ENCODE measurements at regions not wholly inside any gene's neighbourhood (a gene's known extent, or its start where the extent isn't known, plus 50 kb on each side); places are given as distances from the start of the nearest gene placed in this dataset.

DNA sequence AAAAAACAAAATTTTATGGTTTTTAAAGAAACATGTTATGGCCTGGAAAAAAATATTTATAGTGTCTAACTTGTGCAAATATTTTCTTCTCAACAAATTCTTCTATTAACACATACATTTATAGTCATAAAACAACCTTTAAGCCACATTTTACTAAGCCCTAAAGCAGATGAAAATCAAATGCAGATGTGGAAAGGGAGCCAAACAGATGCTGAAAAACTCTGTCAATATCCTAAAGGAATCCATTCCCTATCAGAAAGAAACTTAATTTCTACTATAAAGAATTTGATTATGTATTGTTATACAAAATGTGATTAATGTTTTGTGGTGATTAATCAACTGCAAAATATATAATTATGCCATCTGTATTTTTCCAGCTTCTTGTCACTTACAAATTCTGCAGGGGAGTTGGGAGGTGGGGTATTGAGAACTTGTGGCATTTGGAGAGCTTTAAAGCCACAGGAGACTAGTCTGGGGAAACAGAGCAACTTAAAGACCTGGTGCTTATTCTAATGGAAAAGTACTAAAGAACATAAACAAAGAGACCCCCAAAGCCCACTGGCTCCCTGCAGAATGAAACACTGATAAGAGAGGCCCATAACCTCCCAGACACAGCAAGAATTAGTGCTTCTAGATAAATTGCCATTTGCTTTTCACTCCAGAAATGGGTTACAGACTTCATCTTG is 1721.0 kb upstream of the PIK3C3 start:
- TF ChIP-seq POLR2A (IDR thresholded peaks at IDR 0.05; ENCODE audit: low read depth, low read length) = no peak
- TF ChIP-seq, protein P1, sequence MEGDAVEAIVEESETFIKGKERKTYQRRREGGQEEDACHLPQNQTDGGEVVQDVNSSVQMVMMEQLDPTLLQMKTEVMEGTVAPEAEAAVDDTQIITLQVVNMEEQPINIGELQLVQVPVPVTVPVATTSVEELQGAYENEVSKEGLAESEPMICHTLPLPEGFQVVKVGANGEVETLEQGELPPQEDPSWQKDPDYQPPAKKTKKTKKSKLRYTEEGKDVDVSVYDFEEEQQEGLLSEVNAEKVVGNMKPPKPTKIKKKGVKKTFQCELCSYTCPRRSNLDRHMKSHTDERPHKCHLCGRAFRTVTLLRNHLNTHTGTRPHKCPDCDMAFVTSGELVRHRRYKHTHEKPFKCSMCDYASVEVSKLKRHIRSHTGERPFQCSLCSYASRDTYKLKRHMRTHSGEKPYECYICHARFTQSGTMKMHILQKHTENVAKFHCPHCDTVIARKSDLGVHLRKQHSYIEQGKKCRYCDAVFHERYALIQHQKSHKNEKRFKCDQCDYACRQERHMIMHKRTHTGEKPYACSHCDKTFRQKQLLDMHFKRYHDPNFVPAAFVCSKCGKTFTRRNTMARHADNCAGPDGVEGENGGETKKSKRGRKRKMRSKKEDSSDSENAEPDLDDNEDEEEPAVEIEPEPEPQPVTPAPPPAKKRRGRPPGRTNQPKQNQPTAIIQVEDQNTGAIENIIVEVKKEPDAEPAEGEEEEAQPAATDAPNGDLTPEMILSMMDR (IDR thresholded peaks at IDR 0.05; ENCODE audit: extremely low read depth in 1 of 2, insufficient read depth in 1 of 2, low read depth in 1 of 2, low read length in 2 of 2) = no peak
- TF ChIP-seq POLR2AphosphoS5 (IDR thresholded peaks at IDR 0.05; ENCODE audit: insufficient read depth, low read depth, low read length) = no peak
- TF ChIP-seq, protein P2, sequence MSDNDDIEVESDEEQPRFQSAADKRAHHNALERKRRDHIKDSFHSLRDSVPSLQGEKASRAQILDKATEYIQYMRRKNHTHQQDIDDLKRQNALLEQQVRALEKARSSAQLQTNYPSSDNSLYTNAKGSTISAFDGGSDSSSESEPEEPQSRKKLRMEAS (IDR thresholded peaks at IDR 0.05; ENCODE audit: insufficient read depth, insufficient read length) = no peak
- no peak for TF ChIP-seq EZH2 (IDR thresholded peaks at IDR 0.05; ENCODE audit: borderline replicate concordance, low read depth, low read length, severe bottlenecking)

Measured in endothelial cell of umbilical vein (primary cell).